ENCODE measurements at regions not wholly inside any gene's neighbourhood (a gene's known extent, or its start where the extent isn't known, plus 50 kb on each side); places are given as distances from the start of the nearest gene placed in this dataset.

DNA sequence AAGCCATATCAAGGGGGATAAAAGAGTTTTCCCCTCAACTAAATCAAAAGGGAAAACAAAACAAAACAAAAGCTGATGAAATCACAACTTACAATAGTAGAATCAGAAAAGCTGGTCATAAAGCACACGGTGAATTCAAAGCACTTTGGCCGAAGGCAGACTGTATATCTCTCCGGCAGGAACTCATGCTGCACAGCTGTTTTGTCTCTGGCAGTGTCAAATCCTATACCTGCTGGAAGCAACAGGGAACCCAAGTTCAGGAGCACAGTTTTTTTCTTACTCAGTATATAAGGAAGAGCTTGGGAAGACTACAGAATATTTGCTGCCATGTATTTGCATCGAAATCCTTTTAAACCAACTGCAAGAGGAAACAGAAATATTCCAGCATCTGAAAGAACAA lies 213.7 kb downstream of the RFC3 start:
- TF ChIP-seq PPARA (CRISPR knock-in tag; IDR thresholded peaks at IDR 0.05; ENCODE audit: borderline replicate concordance), result no peak
- TF ChIP-seq TOX (CRISPR knock-in tag; IDR thresholded peaks at IDR 0.05; ENCODE audit: borderline replicate concordance), result no peak
- TF ChIP-seq CSDC2 (CRISPR knock-in tag; IDR thresholded peaks at IDR 0.05), result no peak
- TF ChIP-seq, protein P1, sequence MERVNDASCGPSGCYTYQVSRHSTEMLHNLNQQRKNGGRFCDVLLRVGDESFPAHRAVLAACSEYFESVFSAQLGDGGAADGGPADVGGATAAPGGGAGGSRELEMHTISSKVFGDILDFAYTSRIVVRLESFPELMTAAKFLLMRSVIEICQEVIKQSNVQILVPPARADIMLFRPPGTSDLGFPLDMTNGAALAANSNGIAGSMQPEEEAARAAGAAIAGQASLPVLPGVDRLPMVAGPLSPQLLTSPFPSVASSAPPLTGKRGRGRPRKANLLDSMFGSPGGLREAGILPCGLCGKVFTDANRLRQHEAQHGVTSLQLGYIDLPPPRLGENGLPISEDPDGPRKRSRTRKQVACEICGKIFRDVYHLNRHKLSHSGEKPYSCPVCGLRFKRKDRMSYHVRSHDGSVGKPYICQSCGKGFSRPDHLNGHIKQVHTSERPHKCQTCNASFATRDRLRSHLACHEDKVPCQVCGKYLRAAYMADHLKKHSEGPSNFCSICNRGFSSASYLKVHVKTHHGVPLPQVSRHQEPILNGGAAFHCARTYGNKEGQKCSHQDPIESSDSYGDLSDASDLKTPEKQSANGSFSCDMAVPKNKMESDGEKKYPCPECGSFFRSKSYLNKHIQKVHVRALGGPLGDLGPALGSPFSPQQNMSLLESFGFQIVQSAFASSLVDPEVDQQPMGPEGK (CRISPR knock-in tag; IDR thresholded peaks at IDR 0.05; ENCODE audit: borderline replicate concordance), result no peak
- no peak for TF ChIP-seq ZC3H10 (CRISPR knock-in tag; IDR thresholded peaks at IDR 0.05)
- no peak for ATAC-seq

DNA sequence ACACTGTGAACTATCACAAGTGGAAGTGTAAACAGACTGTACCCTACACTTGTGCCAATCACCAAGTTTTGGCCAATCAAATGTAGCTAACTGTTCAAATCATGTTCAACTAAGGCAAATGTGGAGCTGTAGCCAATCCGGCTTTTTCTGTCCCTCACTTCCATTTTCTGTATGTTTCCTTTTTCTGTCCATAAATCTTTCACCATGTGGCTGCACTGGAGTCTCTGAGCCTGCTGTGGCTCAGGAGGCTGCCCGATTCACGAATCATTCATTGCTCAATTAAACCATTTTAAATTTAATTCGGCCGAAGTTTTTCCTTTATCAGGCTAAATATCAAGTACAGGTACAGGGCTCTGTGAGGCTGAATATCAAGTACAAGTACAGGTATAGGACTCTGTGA lies 216.5 kb downstream of the RFC3 start:
- TF ChIP-seq CSDC2 (CRISPR knock-in tag; IDR thresholded peaks at IDR 0.05) (no peak), ZFP3 (CRISPR knock-in tag; IDR thresholded peaks at IDR 0.05) (no peak), SNAI2 (CRISPR knock-in tag; IDR thresholded peaks at IDR 0.05) (no peak), GLIS3 (CRISPR knock-in tag; IDR thresholded peaks at IDR 0.05) (no peak), TOX (CRISPR knock-in tag; IDR thresholded peaks at IDR 0.05; ENCODE audit: borderline replicate concordance) (no peak), ZC3H10 (CRISPR knock-in tag; IDR thresholded peaks at IDR 0.05) (no peak), OSR1 (CRISPR knock-in tag; IDR thresholded peaks at IDR 0.05) (no peak), PPARA (CRISPR knock-in tag; IDR thresholded peaks at IDR 0.05; ENCODE audit: borderline replicate concordance) (no peak), ZNF70 (CRISPR knock-in tag; IDR thresholded peaks at IDR 0.05) (no peak), ZNF565 (CRISPR knock-in tag; conservative IDR thresholded peaks at IDR 0.05; ENCODE audit: low read depth) (no peak), TCF4 (CRISPR knock-in tag; IDR thresholded peaks at IDR 0.05; ENCODE audit: borderline replicate concordance) (no peak), RARB (CRISPR knock-in tag; IDR thresholded peaks at IDR 0.05) (no peak), ESRRG (CRISPR knock-in tag; IDR thresholded peaks at IDR 0.05) (no peak), ZFP30 (CRISPR knock-in tag; IDR thresholded peaks at IDR 0.05) (no peak), ISL1 (CRISPR knock-in tag; IDR thresholded peaks at IDR 0.05) (no peak), ZNF8 (CRISPR knock-in tag; IDR thresholded peaks at IDR 0.05) (no peak)
- TF ChIP-seq, protein P2, sequence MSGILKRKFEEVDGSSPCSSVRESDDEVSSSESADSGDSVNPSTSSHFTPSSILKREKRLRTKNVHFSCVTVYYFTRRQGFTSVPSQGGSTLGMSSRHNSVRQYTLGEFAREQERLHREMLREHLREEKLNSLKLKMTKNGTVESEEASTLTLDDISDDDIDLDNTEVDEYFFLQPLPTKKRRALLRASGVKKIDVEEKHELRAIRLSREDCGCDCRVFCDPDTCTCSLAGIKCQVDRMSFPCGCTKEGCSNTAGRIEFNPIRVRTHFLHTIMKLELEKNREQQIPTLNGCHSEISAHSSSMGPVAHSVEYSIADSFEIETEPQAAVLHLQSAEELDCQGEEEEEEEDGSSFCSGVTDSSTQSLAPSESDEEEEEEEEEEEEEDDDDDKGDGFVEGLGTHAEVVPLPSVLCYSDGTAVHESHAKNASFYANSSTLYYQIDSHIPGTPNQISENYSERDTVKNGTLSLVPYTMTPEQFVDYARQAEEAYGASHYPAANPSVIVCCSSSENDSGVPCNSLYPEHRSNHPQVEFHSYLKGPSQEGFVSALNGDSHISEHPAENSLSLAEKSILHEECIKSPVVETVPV (CRISPR knock-in tag; IDR thresholded peaks at IDR 0.05), result no peak
- TF ChIP-seq, protein P3, sequence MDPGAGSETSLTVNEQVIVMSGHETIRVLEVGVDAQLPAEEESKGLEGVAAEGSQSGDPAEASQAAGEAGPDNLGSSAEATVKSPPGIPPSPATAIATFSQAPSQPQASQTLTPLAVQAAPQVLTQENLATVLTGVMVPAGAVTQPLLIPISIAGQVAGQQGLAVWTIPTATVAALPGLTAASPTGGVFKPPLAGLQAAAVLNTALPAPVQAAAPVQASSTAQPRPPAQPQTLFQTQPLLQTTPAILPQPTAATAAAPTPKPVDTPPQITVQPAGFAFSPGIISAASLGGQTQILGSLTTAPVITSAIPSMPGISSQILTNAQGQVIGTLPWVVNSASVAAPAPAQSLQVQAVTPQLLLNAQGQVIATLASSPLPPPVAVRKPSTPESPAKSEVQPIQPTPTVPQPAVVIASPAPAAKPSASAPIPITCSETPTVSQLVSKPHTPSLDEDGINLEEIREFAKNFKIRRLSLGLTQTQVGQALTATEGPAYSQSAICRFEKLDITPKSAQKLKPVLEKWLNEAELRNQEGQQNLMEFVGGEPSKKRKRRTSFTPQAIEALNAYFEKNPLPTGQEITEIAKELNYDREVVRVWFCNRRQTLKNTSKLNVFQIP (CRISPR knock-in tag; IDR thresholded peaks at IDR 0.05; ENCODE audit: borderline replicate concordance, low read depth), result no peak
- TF ChIP-seq, protein P4, sequence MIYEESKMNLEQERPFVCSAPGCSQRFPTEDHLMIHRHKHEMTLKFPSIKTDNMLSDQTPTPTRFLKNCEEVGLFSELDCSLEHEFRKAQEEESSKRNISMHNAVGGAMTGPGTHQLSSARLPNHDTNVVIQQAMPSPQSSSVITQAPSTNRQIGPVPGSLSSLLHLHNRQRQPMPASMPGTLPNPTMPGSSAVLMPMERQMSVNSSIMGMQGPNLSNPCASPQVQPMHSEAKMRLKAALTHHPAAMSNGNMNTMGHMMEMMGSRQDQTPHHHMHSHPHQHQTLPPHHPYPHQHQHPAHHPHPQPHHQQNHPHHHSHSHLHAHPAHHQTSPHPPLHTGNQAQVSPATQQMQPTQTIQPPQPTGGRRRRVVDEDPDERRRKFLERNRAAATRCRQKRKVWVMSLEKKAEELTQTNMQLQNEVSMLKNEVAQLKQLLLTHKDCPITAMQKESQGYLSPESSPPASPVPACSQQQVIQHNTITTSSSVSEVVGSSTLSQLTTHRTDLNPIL (CRISPR knock-in tag; IDR thresholded peaks at IDR 0.05; ENCODE audit: low read depth), result no peak
- no peak for ATAC-seq

DNA sequence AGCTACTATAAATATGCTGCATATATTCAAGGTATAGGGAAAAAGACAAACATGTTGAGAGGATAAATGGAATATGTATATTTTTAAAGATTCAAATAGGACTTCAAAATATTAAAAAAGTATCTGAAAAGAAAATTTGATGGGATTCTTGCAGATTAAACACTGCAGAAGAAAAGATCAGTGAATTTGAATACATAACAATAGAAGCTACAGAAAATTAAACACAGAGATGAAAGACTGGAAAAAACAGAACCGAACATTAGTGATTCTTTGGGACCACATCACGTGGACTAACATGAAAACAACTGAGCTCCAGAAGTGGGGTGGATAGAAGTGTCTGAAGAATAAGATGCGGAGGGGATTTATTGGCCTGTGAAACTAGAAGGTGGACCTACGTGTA lies 217.2 kb downstream of the RFC3 start:
- TF ChIP-seq ZFP30 (CRISPR knock-in tag; IDR thresholded peaks at IDR 0.05) (peak; percentile 91), SNAI2 (CRISPR knock-in tag; IDR thresholded peaks at IDR 0.05) (no peak)
- ATAC-seq, result no peak

DNA sequence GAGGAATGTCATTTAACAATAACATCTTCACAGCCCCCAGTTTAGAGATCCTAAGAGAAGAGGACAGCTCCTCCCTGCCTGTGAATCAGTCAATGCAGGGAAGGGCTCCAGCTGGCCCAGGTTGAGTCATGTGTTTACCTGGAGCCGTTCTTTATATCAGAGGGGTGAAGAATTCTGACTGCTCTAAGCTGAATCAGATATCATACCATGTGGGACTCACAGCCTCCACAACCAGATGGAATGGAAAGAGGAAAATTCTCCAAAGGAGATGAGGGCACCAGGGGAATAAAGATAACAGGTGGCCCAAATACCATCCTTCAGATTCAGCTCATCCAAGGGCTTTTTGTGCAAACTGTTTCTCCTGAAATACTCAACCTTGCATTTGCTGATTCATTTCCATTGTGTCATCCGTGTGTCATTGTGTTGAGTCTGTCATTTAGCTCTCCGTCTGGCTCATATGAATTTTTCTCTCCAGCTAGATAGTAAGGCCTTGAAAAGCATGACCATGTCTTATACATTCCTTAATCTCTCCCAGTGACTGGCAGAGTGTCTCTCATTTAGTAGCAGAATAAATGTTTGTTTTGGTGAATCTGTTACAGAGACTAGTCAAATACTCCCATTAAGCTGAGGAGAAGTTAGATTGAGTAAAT lies 217.9 kb downstream of the RFC3 start:
- no peak for ATAC-seq
- TF ChIP-seq, protein P1 (CRISPR knock-in tag; IDR thresholded peaks at IDR 0.05; ENCODE audit: borderline replicate concordance), result no peak
- TF ChIP-seq, protein P3 (CRISPR knock-in tag; IDR thresholded peaks at IDR 0.05; ENCODE audit: borderline replicate concordance, low read depth), result no peak
- TF ChIP-seq ESRRG (CRISPR knock-in tag; IDR thresholded peaks at IDR 0.05), result no peak
- no peak for TF ChIP-seq BACH2 (CRISPR knock-in tag; IDR thresholded peaks at IDR 0.05; ENCODE audit: borderline replicate concordance)
- no peak for TF ChIP-seq ZNF70 (CRISPR knock-in tag; IDR thresholded peaks at IDR 0.05)
- TF ChIP-seq ZNF8 (CRISPR knock-in tag; IDR thresholded peaks at IDR 0.05), result no peak
- no peak for TF ChIP-seq PPARA (CRISPR knock-in tag; IDR thresholded peaks at IDR 0.05; ENCODE audit: borderline replicate concordance)
- no peak for TF ChIP-seq OSR1 (CRISPR knock-in tag; IDR thresholded peaks at IDR 0.05)
- no peak for TF ChIP-seq ZFP3 (CRISPR knock-in tag; IDR thresholded peaks at IDR 0.05)
- TF ChIP-seq GLIS3 (CRISPR knock-in tag; IDR thresholded peaks at IDR 0.05), result no peak
- TF ChIP-seq, protein P5, sequence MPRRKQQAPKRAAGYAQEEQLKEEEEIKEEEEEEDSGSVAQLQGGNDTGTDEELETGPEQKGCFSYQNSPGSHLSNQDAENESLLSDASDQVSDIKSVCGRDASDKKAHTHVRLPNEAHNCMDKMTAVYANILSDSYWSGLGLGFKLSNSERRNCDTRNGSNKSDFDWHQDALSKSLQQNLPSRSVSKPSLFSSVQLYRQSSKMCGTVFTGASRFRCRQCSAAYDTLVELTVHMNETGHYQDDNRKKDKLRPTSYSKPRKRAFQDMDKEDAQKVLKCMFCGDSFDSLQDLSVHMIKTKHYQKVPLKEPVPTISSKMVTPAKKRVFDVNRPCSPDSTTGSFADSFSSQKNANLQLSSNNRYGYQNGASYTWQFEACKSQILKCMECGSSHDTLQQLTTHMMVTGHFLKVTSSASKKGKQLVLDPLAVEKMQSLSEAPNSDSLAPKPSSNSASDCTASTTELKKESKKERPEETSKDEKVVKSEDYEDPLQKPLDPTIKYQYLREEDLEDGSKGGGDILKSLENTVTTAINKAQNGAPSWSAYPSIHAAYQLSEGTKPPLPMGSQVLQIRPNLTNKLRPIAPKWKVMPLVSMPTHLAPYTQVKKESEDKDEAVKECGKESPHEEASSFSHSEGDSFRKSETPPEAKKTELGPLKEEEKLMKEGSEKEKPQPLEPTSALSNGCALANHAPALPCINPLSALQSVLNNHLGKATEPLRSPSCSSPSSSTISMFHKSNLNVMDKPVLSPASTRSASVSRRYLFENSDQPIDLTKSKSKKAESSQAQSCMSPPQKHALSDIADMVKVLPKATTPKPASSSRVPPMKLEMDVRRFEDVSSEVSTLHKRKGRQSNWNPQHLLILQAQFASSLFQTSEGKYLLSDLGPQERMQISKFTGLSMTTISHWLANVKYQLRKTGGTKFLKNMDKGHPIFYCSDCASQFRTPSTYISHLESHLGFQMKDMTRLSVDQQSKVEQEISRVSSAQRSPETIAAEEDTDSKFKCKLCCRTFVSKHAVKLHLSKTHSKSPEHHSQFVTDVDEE (CRISPR knock-in tag; IDR thresholded peaks at IDR 0.05), result no peak

Data from SK-N-SH treated with all-trans-retinoic acid at 6 μM for 48 hours (cell line).